B cell (primary cell): ENCODE measurements at regions not wholly inside any gene's neighbourhood (a gene's known extent, or its start where the extent isn't known, plus 50 kb on each side); places are given as distances from the start of the nearest gene placed in this dataset.

Experiments
- ATAC-seq: fragments of 200-7000 bp; cut with Tn5 transposase; one replicate; pipeline ENCODE4 v1.10.0; 2021; ENCODE audit warnings: low read depth, mild to moderate bottlenecking, moderate number of reproducible peaks, moderate library complexity
- CTCF ChIA-PET: fragments of 350-600 bp; sonication (Branson Sonifier 250); formaldehyde crosslinking; loops from one replicate; lab custom pipeline; 2021; ENCODE audit warnings: antibody characterized with exemption, inconsistent platforms; lab: Charles Lee
- POLR2A ChIA-PET: fragments of 350-600 bp; sonication (Branson Sonifier 250); formaldehyde crosslinking; loops from one replicate; lab custom pipeline; 2021; ENCODE audit warnings: antibody characterized with exemption; lab: Charles Lee
- DNase-seq: peaks from one replicate; pipeline ENCODE4 v3.0.0; 2013
- H2AFZ ChIP-seq: 2 replicates; pipeline ENCODE4 v1.6.1; 2012; ENCODE audit warnings: mild to moderate bottlenecking, low read depth, low read length; ENCODE audit not compliant: insufficient read depth, poor library complexity, severe bottlenecking
- H3K27ac ChIP-seq, 2 donors: 1 replicate in 1 of 2; 2 replicates in 1 of 2; pipeline ENCODE4 v1.5.1; 2012 to 2013; ENCODE audit warnings: low read length in 2 of 2, mild to moderate bottlenecking in 2 of 2, moderate library complexity in 1 of 2
- H3K27me3 ChIP-seq, 4 experiments: fragments of 200-600 bp in 1 of 4; sonication (generic) in 1 of 4; replicated peaks in 1 of 4; 1 replicate in 2 of 4; 2 replicates in 2 of 4; pipeline versions ENCODE4 v1.6.1 to v1.7.0; 2013 to 2016; ENCODE audit warnings: low read length in 3 of 4, mild to moderate bottlenecking in 2 of 4, mixed read lengths in 1 of 4, moderate library complexity in 1 of 4; ENCODE audit not compliant: insufficient read depth in 4 of 4, control insufficient read depth in 3 of 4; ENCODE audit errors: control extremely low read depth in 1 of 4
- H3K36me3 ChIP-seq, 2 experiments: replicated peaks in 1 of 2; 1 replicate in 1 of 2; 2 replicates in 1 of 2; pipeline versions ENCODE4 v1.6.1 to v1.7.1; 2013; ENCODE audit warnings: low read length in 1 of 2; ENCODE audit not compliant: insufficient read depth in 2 of 2, control insufficient read depth in 1 of 2; ENCODE audit errors: control extremely low read depth in 1 of 2, extremely low read depth in 1 of 2
- H3K4me1 ChIP-seq, 2 donors: fragments of 200-600 bp in 1 of 2; sonication (generic) in 1 of 2; 1 replicate in 1 of 2; 2 replicates in 1 of 2; pipeline versions ENCODE4 v1.5.1 to v1.6.1; 2013 to 2017; ENCODE audit warnings: low read length in 2 of 2; ENCODE audit not compliant: control insufficient read depth in 2 of 2, insufficient read depth in 2 of 2
- H3K4me2 ChIP-seq: replicated peaks from 2 replicates; pipeline ENCODE3; 2012; ENCODE audit warnings: mild to moderate bottlenecking, low read depth, low read length; ENCODE audit not compliant: poor library complexity, severe bottlenecking
- H3K4me3 ChIP-seq, 5 experiments: fragments of 200-600 bp in 1 of 5; sonication (generic) in 1 of 5; 1 replicate in 3 of 5; 2 replicates in 2 of 5; pipeline versions ENCODE4 v1.5.1 to v1.7.0; 2011 to 2016; ENCODE audit warnings: low read length in 4 of 5, mild to moderate bottlenecking in 4 of 5, low read depth in 2 of 5, control low read depth in 1 of 5, moderate library complexity in 1 of 5; ENCODE audit not compliant: insufficient read depth in 1 of 5; ENCODE audit errors: control extremely low read depth in 1 of 5, extremely low read depth in 1 of 5
- H3K79me2 ChIP-seq: fragments of 200-600 bp; sonication (generic); one replicate; pipeline ENCODE4 v1.6.0; 2016; ENCODE audit warnings: low read length; ENCODE audit not compliant: control insufficient read depth, insufficient read depth
- H3K9ac ChIP-seq: fragments of 200-600 bp; sonication (generic); 2 replicates; pipeline ENCODE4 v1.6.1; 2017; ENCODE audit warnings: mild to moderate bottlenecking, low read length, moderate library complexity
- H3K9me3 ChIP-seq, 3 donors: one replicate each; pipeline versions ENCODE4 v1.6.1 to v1.7.1; 2013; ENCODE audit warnings: low read length in 2 of 3; ENCODE audit not compliant: control insufficient read depth in 2 of 3, insufficient read depth in 1 of 3; ENCODE audit errors: control extremely low read depth in 1 of 3
- H4K20me1 ChIP-seq: 2 replicates; pipeline ENCODE4 v1.6.0; 2012; ENCODE audit warnings: mild to moderate bottlenecking, low read length; ENCODE audit not compliant: insufficient read depth, control insufficient read depth, poor library complexity, severe bottlenecking
- H3K27ac Mint-ChIP-seq: one replicate; pipeline ENCODE4 v1.8.0; 2021; ENCODE audit warnings: mixed read lengths
- H3K27me3 Mint-ChIP-seq: one replicate; pipeline ENCODE4 v1.8.0; 2021; ENCODE audit warnings: mixed read lengths
- H3K4me1 Mint-ChIP-seq: one replicate; pipeline ENCODE4 v1.8.0; 2021; ENCODE audit warnings: mixed read lengths
- H3K4me3 Mint-ChIP-seq: one replicate; pipeline ENCODE4 v1.8.0; 2021; ENCODE audit warnings: mixed read lengths
- H3K9me3 Mint-ChIP-seq: one replicate; pipeline ENCODE4 v1.8.0; 2022; ENCODE audit warnings: mixed read lengths; ENCODE audit not compliant: insufficient read depth
- CTCF ChIP-seq: fragments of 200-600 bp; IDR thresholded peaks from one replicate; pipeline ENCODE4 v1.8.0; 2022; ENCODE audit warnings: antibody characterized with exemption, mild to moderate bottlenecking
- EZH2 ChIP-seq: IDR thresholded peaks from 2 replicates; pipeline ENCODE4 v1.6.1; 2012; ENCODE audit warnings: borderline replicate concordance, low read depth, mild to moderate bottlenecking, moderate library complexity, low read length; ENCODE audit not compliant: insufficient read depth, poor library complexity, severe bottlenecking
- WGBS: methylation state at CpG from one replicate; pipeline ENCODE4 v1.1.5; 2013; ENCODE audit warnings: missing lambda C conversion rate; ENCODE audit not compliant: insufficient coverage; 5-methylcytosine and 5-hydroxymethylcytosine counted together
- intact Hi-C: fragments of 100-400 bp; cut with micrococcal nuclease; formaldehyde crosslinking; loops from one replicate; pipeline ENCODE4 v1.10.0; 2022

GRCh38 chr1:96358057-96358456 lies 363.5 kb upstream of the PTBP2 start:
- Histone ChIP-seq H4K20me1 (no peaks in the 10 kb centered on the region), H3K9me3 (no peaks in the 10 kb centered on the region), H3K4me3 (no peak overlapping the region), H3K79me2 (no peaks in the 10 kb centered on the region), H3K4me2 (no peak overlapping the region), H3K4me1 (no peaks in the 10 kb centered on the region), H3K27me3 (no peaks in the 10 kb centered on the region), H3K9ac (no peak overlapping the region), H2AFZ (no peak overlapping the region), H3K27ac (no peak overlapping the region), H3K36me3 (no peaks in the 10 kb centered on the region)
- H3K4me3 Mint-ChIP-seq, result no peak overlapping the region
- ChIA-PET CTCF (no interaction called here), POLR2A (no interaction called here)
- DNase-seq, result no peak
- no peaks in the 10 kb centered on the region for H3K27me3 Mint-ChIP-seq
- WGBS, result no CpG with 5 or more reads among the region's 3 CpGs
- H3K27ac Mint-ChIP-seq, result no peak overlapping the region
- intact Hi-C loops, result no loop called here
- ATAC-seq, result no peak
- no peak for TF ChIP-seq EZH2
- no peak for TF ChIP-seq CTCF
- H3K4me1 Mint-ChIP-seq, result no peaks in the 10 kb centered on the region
- H3K9me3 Mint-ChIP-seq, result no peaks in the 10 kb centered on the region

- Histone ChIP-seq H3K27ac (no peak overlapping the region), H3K4me2 (no peak overlapping the region), H3K9ac (no peak overlapping the region), H3K79me2 (no peaks in the 10 kb centered on the region), H3K36me3 (no peaks in the 10 kb centered on the region), H3K4me1 (no peaks in the 10 kb centered on the region), H3K9me3 (no peaks in the 10 kb centered on the region), H4K20me1 (no peaks in the 10 kb centered on the region), H2AFZ (no peak overlapping the region), H3K27me3 (no peaks in the 10 kb centered on the region), H3K4me3 (no peak overlapping the region)
- no peak overlapping the region for H3K27ac Mint-ChIP-seq
- no peak overlapping the region for H3K4me3 Mint-ChIP-seq
- WGBS, result no CpG with 5 or more reads among the region's 1 CpG
- ATAC-seq (no peak), DNase-seq (no peak)
- H3K9me3 Mint-ChIP-seq, result no peaks in the 10 kb centered on the region
- POLR2A ChIA-PET, result no interaction called here
- H3K4me1 Mint-ChIP-seq, result no peaks in the 10 kb centered on the region
- intact Hi-C loops, result no loop called here
- TF ChIP-seq EZH2 (no peak), CTCF (no peak)
- CTCF ChIA-PET, result no interaction called here
- no peaks in the 10 kb centered on the region for H3K27me3 Mint-ChIP-seq
These were observed 361.4 kb upstream of the PTBP2 start for GRCh38 chr1:96360036-96360795.
